ENCODE measurements at regions not wholly inside any gene's neighbourhood (a gene's known extent, or its start where the extent isn't known, plus 50 kb on each side); places are given as distances from the start of the nearest gene placed in this dataset.
A peak's percentile ranks its signal among the peaks of the same experiment; 100 is the strongest.

DNA sequence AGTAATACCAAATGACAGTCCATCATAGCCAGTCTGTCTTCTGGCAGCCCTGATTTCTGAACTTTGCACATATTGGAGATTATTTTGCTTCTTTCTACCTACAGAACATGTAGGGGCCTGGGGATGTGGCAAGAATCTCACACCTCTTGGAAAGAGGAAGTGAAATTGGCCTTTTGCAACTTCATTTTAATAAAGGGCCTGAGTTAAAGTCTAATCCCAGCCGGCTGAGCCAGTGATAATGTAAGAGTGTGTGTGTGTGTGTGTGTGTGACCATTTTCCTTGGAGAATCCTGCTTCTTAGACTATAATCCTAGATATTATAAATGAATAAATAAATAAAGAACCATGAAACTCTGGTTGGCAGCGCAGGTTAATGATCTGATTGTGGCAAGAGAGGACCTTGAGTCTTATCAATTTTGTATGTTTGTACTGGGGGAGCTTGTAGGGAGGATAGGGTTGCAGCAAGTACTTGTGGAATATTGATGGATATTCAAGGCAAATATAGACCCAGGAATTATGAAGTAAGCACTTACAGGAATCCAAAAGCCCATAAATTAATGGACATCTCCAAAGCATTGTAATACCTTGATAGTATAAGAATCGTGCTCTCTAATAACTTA lies 233.2 kb upstream of the AMIGO2 start:
- Histone ChIP-seq H3K4me1 (peaks cover 0 to 21% (median 20%) of the 10 kb centered on the region in 3 donors), H3K36me3 (no peaks in the 10 kb centered on the region), H3K27me3 (no peaks in the 10 kb centered on the region), H3K9me3 (no peaks in the 10 kb centered on the region), H3K4me3 (no peak overlapping the region), H3K27ac (peak overlapping the region in 2 of 4 donors; percentile 19 to 51)
- 8 to 13% methylated on average over 3 of the region's 3 CpGs for WGBS, 2 donors
- intact Hi-C loops (cut with DNase I): loop anchor here in 1 of 3 donors (5.0 kb wide), 1 partner anchor 281 kb away; no protein-coding TSS in a partner anchor
- FAIRE-seq (no peak), ATAC-seq (peak; percentile 76 to 92 (median 86)), DNase-seq (peak in 2 of 6 donors; percentile 7 to 33)
- TF ChIP-seq, protein P1, sequence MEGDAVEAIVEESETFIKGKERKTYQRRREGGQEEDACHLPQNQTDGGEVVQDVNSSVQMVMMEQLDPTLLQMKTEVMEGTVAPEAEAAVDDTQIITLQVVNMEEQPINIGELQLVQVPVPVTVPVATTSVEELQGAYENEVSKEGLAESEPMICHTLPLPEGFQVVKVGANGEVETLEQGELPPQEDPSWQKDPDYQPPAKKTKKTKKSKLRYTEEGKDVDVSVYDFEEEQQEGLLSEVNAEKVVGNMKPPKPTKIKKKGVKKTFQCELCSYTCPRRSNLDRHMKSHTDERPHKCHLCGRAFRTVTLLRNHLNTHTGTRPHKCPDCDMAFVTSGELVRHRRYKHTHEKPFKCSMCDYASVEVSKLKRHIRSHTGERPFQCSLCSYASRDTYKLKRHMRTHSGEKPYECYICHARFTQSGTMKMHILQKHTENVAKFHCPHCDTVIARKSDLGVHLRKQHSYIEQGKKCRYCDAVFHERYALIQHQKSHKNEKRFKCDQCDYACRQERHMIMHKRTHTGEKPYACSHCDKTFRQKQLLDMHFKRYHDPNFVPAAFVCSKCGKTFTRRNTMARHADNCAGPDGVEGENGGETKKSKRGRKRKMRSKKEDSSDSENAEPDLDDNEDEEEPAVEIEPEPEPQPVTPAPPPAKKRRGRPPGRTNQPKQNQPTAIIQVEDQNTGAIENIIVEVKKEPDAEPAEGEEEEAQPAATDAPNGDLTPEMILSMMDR (IDR thresholded peaks at IDR 0.05): no peak

DNA sequence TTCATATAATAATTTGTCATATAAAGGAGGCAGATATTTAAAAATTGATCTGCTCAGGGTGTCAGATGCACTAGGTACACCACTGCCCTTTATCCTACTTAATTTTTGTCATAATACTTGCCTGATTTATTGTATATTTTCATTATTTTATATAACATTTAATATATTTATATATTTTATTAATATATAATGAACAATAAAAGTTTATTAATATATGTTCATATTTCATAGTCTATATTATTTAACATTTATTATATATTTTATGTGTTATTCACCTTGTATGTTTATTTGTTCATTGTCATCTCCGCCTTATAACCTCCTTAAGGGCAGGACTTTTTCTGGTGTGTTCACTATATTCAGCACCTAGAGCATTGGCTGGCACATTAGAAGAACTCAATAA lies 232.4 kb upstream of the AMIGO2 start:
- DNase-seq: no peak
- Histone ChIP-seq H3K27ac (no peak overlapping the region), H3K9me3 (no peaks in the 10 kb centered on the region), H3K4me1 (peaks cover 0 to 21% (median 20%) of the 10 kb centered on the region in 3 donors), H3K27me3 (no peaks in the 10 kb centered on the region), H3K36me3 (no peaks in the 10 kb centered on the region), H3K4me3 (no peak overlapping the region)
- ATAC-seq: no peak
- TF ChIP-seq, protein P1 (IDR thresholded peaks at IDR 0.05): no peak
- FAIRE-seq: no peak
- intact Hi-C loops (cut with DNase I): loop anchor here in 1 of 3 donors (5.0 kb wide), 1 partner anchor 280 kb away; no protein-coding TSS in a partner anchor
- WGBS, 2 donors: 97 to 98% methylated on average over 1 of the region's 1 CpG

GRCh38 chr12:47311568-47311967 lies 231.8 kb upstream of the AMIGO2 start:
- FAIRE-seq (no peak), DNase-seq (no peak), ATAC-seq (no peak)
- Histone ChIP-seq H3K36me3 (no peaks in the 10 kb centered on the region), H3K9me3 (no peaks in the 10 kb centered on the region), H3K4me1 (peaks cover 0 to 16% (median 15%) of the 10 kb centered on the region in 3 donors), H3K4me3 (no peak overlapping the region), H3K27ac (no peak overlapping the region), H3K27me3 (no peaks in the 10 kb centered on the region)
- WGBS, 2 donors: 88 to 98% methylated on average over 4 of the region's 4 CpGs
- TF ChIP-seq, protein P1 (IDR thresholded peaks at IDR 0.05): no peak
- intact Hi-C loops (cut with DNase I): loop anchor here in 1 of 3 donors (5.0 kb wide), 1 partner anchor 279 kb away; no protein-coding TSS in a partner anchor

- TF ChIP-seq, protein P1 (IDR thresholded peaks at IDR 0.05): no peak
- no peak for ATAC-seq
- Histone ChIP-seq H3K27ac (no peak overlapping the region), H3K36me3 (no peaks in the 10 kb centered on the region), H3K4me3 (no peak overlapping the region), H3K27me3 (no peaks in the 10 kb centered on the region), H3K9me3 (no peaks in the 10 kb centered on the region), H3K4me1 (peaks cover 0 to 13% (median 13%) of the 10 kb centered on the region in 3 donors)
- FAIRE-seq: no peak
- DNase-seq: no peak
- intact Hi-C loops (cut with DNase I): loop anchor here in 1 of 3 donors (5.0 kb wide), 1 partner anchor 279 kb away; no protein-coding TSS in a partner anchor
Measured at GRCh38 chr12:47311010-47311409, 231.3 kb upstream of the AMIGO2 start.

DNA sequence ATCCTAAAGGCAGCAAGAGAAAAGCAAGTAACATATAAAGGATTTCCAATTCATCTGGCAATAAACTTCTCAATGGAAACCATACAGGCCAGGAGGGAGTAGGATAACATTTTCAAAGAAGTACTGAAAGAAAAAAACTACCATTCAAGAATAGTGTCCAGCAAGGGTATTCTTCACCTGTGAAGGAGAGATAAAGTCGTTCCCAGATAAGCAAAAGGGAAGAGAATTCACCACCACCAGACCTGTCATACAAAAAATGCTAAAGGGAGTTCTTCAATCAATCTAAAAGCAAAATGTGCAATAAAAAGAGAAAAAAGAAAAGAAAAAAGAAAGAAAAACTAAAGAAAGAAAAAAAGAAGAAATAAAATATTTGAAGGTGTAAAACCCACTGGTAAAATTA lies 228.9 kb upstream of the AMIGO2 start:
- FAIRE-seq: no peak
- no peak overlapping the region for H3K27ac ChIP-seq
- H3K9me3 ChIP-seq: no peaks in the 10 kb centered on the region
- whole genome bisulfite sequencing, 2 donors: 48 to 68% methylated on average over 1 of the region's 1 CpG
- DNase-seq: no peak
- no peaks in the 10 kb centered on the region for H3K36me3 ChIP-seq
- H3K27me3 ChIP-seq: no peaks in the 10 kb centered on the region
- no peak overlapping the region for H3K4me3 ChIP-seq
- no peak for ATAC-seq
- peaks cover 0 to 13% (median 12%) of the 10 kb centered on the region in 3 donors for H3K4me1 ChIP-seq
- TF ChIP-seq, protein P1 (IDR thresholded peaks at IDR 0.05): no peak
- intact Hi-C loops (cut with DNase I): loop anchor here in 2 of 3 donors (10.0 kb wide), 2 partner anchors 224 to 234 kb away; partner anchors contain the start of genes AMIGO2 (in 1 of the 2) and PCED1B (in 1 of the 2)
